Right ventricle myocardium inferior (tissue), 1 donor: ENCODE measurements at regions not wholly inside any gene's neighbourhood (a gene's known extent, or its start where the extent isn't known, plus 50 kb on each side); places are given as distances from the start of the nearest gene placed in this dataset.

Source experiments
- ATAC-seq: fragments of 200-7000 bp; cut with Tn5 transposase; one replicate; pipeline ENCODE4 v1.9.1; 2020; ENCODE audit warnings: mild to moderate bottlenecking, moderate library complexity
- DNase-seq: peaks from one replicate; pipeline ENCODE4 v3.0.0; 2021; ENCODE audit errors: missing footprints
- intact Hi-C: fragments of 100-400 bp; cut with DNase I; formaldehyde crosslinking; loops from one replicate; pipeline ENCODE4 v1.11.0; 2022
- donor health status: DM: no; HTN: yes; CAD: no; lungs with severe emphysema.

DNA sequence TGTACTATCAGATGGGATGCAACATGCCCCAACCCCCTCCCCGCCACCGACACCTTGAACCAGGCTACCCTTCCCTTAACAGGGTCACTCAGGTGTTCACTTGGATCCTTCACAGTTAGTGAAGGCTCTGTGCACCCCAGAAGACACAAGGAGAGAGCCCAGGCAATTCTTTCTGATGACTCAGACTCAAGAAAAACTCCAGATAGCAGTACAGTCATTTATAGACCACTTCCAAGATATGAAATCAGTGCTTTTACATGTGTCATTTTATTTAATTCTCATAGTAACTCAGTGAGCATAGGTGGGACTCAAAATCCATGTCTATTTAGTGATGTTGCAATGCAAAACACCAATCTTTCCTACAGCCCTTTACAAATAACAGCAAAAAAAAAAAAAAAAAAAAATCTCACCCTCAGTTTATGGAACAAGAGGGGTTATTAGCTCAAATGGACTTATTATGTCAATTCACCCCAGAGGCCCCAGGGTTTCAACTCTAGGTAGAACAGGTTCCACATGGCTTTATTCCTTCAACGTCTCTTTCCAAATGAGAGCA, 71.9 kb downstream of the FOXD1 start:
- no peak for ATAC-seq
- intact Hi-C loops, result no loop called here
- no peak for DNase-seq

DNA sequence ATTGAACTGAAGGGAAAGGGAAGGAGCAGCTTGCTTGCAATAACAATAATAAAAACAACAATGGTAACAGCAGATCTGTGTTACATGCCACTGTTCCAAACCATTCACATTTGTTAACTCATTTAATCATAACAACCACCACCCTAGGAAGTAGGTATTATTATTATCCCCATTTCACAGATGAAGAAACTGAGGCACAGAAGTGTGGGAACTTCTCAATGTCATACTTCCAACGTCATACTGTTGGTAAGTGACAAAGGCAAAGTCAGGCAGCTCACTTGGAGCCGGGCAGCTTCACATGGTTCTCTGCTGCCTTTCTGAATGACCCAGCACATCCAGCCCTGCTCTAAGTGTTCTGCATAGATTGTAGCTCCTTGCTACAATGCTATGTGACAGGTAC, 72.6 kb downstream of the FOXD1 start:
- DNase-seq, result no peak
- intact Hi-C loops, result no loop called here
- ATAC-seq, result no peak

DNA sequence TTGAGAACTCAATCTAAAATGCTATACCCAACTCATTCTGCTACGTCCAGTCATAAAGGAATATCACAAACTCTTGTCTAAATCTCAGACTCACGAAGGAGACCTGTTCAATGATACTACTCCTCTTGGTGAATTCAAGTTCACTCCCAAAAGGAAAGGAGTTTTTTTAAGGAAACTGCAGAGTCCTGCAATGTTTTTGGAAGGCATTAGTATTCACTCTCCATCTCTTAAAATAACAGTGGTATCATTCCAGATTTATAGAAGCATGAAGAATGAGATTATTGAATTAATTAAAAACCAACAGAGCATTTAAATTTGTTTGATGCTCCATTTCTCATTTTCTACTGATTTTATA, 73.4 kb downstream of the FOXD1 start:
- intact Hi-C loops, result no loop called here
- ATAC-seq (no peak), DNase-seq (no peak)

DNA sequence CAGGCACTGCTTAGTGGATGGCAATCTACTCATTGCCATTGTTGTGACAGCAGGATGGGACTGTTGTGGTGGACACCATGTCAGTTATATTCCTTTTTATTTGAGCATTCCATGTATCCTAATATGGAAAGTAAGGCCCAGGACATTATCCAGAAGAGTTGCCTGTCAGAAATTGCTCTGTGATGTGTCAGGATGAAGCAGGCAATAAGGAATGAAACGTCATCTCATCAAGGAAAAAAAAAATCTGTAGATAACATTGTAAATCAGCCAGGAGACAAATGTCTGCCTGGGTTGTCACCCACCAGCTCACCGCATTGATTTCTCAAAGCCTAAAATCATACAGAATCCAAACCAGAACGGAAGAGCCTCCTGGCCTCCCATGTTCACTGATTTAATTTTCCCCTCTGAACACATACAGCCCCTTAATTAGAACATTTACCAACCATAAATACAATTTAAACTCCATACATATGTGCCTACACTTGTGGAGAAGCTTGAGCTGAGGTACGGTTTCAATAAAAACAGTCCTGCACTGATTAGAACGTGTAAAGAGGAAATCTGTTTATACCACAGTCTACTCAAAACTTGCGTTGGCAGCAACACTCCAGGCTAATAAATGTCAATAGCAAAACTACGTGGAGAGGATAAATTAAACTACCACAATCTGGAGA, 73.9 kb downstream of the FOXD1 start:
- intact Hi-C loops, result no loop called here
- DNase-seq, result no peak
- ATAC-seq, result no peak

- DNase-seq, result no peak
- intact Hi-C loops, result no loop called here
- no peak for ATAC-seq
Observed at GRCh38 chr5:73373814-73374510, 74.6 kb downstream of the FOXD1 start.

DNA sequence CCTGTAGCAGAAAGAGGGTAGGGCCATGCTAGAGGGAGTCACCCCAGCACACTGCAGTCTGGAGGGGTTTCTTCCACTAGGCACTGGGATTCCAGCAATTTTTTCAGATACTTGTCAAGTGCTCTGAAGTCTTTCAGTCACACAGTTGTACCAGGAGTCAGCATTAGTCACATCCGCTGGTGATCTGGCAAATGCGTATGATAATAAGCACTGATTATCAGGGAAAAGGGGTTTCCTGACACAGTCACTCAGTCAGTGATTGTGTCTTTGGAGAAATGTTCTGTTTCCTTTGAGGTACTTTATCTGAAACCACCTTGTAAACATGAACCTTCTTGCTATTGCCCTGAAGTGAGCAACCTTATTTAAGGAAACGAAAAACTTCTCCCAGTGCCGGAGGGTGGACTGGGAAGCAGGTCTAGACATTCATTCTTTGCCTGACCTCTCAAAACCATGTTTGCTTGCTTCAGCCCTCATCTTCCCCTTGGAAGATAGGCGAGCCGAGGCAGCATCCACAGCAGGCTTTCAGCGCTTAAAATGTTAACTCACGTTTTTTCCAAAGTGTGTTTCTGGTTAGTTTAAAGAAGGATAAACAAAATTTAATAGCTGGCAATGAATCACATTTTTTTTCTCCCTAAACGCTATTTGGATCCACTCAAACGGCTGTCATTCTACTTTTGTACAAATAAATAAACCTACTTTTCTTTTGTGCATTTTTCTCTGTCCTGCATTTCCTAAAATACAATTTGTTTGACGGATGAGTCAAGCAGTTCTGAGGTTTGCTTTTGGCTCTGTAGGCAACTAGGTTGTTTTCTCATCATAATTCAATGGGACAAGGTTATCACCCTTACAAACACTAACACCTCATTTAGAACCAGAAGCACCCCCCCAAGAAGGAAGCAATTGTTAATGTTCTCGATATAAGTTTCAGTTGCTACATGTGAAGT, 77.7 kb downstream of the FOXD1 start:
- DNase-seq (no peak), ATAC-seq (no peak)
- intact Hi-C loops, result no loop called here

DNA sequence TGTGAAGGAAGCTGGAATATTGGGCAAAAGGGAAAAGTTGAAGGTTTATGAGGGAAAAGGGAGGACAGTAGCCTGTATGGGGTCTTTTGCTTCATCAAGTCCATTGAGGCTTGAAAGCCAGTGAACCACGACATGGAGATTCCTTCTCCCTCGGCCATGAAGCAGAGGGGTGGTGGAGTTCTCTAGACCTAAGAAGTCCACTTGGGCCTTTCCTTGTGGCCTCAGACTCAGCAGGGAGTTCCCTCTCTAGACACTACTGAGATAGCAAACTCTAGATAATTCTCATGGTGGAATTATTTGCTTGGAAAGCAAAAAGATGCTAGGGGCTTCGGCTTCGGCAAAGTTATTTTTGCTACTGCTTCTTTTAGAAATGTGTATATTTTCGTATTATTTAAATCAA, 78.5 kb downstream of the FOXD1 start:
- ATAC-seq (no peak), DNase-seq (no peak)

DNA sequence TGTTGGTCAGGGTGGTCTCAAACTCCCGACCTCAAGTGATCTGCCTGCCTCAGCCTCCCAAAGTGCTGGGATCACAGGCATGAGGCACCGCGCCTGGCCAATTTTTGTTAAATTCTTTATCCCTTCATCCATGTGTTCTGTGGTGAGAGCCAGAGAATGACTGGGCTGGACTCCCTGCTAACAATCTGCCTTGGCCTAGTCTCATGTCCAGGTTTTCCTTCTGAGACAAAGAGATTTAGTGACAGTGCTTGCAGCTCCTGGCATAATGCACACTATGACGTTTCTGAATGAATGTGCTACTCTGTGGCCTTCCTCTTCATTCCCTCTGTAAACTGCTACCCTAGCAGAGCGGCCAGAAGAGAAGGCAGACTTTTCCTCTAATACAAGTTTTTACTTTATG, 79.3 kb downstream of the FOXD1 start:
- DNase-seq (no peak), ATAC-seq (no peak)
- intact Hi-C loops, result no loop called here

More for the DNA sequence above, 78.5 kb downstream of the FOXD1 start:
- intact Hi-C loops, result no loop called here

GRCh38 chr5:73367650-73368049, 80.9 kb downstream of the FOXD1 start:
- intact Hi-C loops, result no loop called here
- DNase-seq, result no peak
- ATAC-seq, result no peak

DNA sequence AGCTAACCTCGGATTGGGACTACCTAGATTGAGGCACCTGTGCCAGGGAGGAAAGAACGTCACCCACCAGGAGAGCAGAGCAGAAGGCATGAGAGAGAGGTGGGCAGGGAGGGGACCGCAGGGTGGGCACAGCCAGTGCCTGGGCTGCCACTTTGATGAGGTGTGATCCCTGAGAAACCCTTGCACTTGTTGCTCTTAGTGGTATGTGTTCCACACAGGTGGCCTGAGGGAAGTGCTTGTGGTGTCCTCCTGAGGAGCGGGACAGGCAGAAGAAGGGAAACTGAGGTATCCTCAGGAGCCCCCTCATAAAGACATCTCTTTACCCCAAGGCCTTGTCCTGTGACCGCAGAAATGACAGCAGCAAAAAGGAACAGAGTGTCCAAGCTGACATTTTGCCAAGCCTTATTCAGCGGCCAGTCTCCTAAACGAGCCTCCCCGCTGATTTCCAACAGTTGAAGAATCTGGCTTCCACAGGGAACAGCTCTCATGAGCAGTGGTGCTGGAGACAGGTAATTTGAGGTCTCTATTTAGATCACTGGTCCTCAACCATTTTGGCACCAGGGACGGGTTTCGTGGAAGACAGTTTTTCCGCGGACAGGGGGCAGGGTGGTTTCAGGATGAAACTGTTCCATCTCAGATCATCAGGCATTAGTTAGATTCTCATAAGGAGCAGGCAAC, 82.4 kb downstream of the FOXD1 start:
- DNase-seq (no peak), ATAC-seq (no peak)
- intact Hi-C loops, result no loop called here

GRCh38 chr5:73365301-73365853, 83.2 kb downstream of the FOXD1 start:
- DNase-seq (no peak), ATAC-seq (no peak)
- intact Hi-C loops, result no loop called here

DNA sequence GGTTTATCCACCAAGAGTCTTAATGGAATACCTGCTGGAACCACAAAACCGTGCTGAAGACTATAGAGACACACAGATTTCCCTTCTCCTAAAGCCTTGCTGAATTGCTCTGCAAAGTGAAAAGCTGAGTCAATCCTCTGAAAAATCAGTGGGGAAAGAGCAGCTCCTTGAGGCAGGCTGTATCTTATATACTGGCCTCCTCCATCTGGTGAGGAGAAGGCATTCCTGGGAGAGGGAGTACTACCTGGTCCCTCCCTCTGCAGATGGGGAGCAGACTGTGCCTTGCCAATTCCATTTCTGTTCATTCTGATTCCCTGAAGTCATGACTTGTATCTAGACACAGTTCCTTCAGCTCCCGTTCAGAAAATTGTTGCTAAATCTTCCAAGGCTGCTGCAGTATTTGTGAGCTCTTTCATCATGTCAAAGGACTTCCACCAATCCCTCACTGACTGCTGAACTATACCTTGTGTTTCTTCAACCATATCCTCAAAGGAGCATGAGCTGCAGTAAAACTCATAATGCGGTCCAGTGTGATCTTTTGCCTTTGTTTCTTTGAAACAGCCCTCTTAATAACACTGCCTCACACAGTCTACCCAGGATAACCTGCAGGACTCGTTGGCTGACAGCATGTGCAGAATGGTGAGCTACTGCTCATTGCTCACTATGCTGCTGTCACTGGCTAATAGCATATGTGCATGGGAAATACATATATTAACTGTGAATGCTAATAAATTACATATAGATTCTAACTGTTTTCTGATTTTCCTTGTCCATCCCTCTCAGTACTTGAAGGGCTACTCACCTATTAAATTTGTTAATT, 84.5 kb downstream of the FOXD1 start:
- ATAC-seq (no peak), DNase-seq (no peak)
- intact Hi-C loops, result no loop called here

GRCh38 chr5:73359395-73359794, 89.2 kb downstream of the FOXD1 start:
- DNase-seq (no peak), ATAC-seq (no peak)
- intact Hi-C loops, result no loop called here

GRCh38 chr5:73358366-73358765, 90.2 kb downstream of the FOXD1 start:
- intact Hi-C loops, result no loop called here
- DNase-seq (no peak), ATAC-seq (no peak)

DNA sequence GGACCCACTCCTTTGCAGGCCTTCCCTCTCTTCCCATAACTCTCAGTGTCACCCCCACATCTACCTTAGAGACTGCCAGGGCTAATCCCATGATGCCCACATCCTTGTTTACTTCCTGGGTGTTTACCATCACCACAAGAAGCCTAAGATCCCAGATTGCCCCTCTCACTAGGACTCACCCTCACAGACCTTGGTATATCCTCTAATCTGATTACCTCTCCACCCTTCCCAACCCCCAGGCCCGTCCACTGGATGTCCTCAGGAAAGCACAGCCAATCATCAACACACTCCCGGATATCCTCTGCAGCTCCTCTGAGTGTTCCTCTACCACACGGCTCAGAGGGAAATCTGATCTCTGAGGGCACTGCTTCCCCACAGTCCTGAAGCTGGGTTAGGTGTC, 91.0 kb downstream of the FOXD1 start:
- intact Hi-C loops, result no loop called here
- DNase-seq (no peak), ATAC-seq (no peak)

DNA sequence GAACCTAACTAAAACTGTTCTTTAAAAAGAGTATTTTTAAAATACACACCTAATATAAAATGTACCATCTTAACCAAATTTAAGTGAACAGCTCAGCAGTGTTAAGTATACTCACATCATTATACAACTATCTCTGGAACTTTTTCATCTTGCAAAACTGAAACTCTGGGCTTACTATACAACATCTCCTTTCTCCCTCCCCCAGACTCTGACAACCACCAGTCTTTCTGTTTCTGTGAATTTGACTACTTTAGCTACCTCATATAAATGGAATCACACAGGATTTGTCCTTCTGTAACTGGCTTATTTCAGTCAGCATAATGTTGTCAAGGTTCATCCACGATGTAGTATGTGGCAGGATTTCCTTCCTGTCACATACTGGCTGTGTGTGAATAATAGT, 93.5 kb downstream of the FOXD1 start:
- intact Hi-C loops, result no loop called here
- DNase-seq (no peak), ATAC-seq (no peak)

- ATAC-seq (no peak), DNase-seq (no peak)
- intact Hi-C loops, result no loop called here
Observed at GRCh38 chr5:73354406-73354805, 94.2 kb downstream of the FOXD1 start.

GRCh38 chr5:73352649-73353230, 95.8 kb downstream of the FOXD1 start:
- intact Hi-C loops, result no loop called here
- ATAC-seq, result no peak
- no peak for DNase-seq
